ENCODE measurements at regions not wholly inside any gene's neighbourhood (a gene's known extent, or its start where the extent isn't known, plus 50 kb on each side); places are given as distances from the start of the nearest gene placed in this dataset.

DNA sequence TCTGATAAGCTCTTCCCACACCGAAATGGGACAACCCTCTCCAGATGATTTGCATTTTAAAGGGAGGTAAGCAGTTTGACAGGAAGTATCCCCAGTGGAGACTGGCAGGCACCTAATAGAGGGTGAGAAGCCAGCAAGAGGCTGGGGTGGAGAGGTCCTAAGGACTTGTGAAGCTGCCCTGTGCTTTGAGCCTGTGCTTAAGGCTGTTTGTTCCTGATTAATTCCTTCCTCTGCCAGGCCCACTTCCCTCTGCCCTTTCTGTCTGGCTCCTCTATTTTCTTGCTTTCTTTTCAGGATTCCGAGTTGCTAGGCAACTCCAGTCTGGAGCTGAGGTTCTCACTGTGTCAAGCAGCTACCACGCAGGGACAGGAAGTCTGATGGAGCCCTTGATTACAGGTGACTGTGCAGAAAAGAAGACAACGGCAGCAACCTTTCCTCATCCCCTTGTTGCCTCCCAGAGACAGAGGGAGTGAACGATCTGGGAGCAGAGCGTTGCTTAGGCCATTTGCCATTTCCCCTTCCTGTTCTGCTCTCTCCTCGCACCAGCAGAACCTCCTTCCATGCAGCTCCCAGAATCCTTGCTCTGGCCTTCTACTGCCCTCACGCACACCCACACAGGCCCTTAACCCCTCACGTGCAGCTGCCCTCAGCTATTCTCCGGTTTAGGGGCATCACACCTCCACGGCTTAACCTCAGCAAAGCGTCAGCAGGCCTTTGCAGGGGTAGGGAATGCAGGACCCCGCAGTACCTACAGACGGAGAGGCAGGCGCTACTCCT is 103.6 kb upstream of the CELF4 start:
- H3K36me3 ChIP-seq (ENCODE audit: insufficient read depth), result no peaks in the 10 kb centered on the region
- H3K4me2 ChIP-seq, result no peak overlapping the region
- H3K4me1 ChIP-seq (ENCODE audit: low read depth, poor library complexity, severe bottlenecking), result no peaks in the 10 kb centered on the region
- no peaks in the 10 kb centered on the region for H3K27me3 ChIP-seq (ENCODE audit: insufficient read depth, low read depth)
- no peaks in the 10 kb centered on the region for H4K20me1 ChIP-seq (ENCODE audit: insufficient read depth)
- no peak overlapping the region for H3K9ac ChIP-seq
- H3K4me3 ChIP-seq (IDR thresholded peaks at IDR 0.05; ENCODE audit: insufficient read depth, low read depth, low read length), result no peak overlapping the region
- H3K79me2 ChIP-seq (ENCODE audit: insufficient read depth, low read depth), result no peaks in the 10 kb centered on the region
- no peak overlapping the region for H3K27ac ChIP-seq
- no peak overlapping the region for H2AFZ ChIP-seq (ENCODE audit: low read depth)
- TF ChIP-seq, protein P1, sequence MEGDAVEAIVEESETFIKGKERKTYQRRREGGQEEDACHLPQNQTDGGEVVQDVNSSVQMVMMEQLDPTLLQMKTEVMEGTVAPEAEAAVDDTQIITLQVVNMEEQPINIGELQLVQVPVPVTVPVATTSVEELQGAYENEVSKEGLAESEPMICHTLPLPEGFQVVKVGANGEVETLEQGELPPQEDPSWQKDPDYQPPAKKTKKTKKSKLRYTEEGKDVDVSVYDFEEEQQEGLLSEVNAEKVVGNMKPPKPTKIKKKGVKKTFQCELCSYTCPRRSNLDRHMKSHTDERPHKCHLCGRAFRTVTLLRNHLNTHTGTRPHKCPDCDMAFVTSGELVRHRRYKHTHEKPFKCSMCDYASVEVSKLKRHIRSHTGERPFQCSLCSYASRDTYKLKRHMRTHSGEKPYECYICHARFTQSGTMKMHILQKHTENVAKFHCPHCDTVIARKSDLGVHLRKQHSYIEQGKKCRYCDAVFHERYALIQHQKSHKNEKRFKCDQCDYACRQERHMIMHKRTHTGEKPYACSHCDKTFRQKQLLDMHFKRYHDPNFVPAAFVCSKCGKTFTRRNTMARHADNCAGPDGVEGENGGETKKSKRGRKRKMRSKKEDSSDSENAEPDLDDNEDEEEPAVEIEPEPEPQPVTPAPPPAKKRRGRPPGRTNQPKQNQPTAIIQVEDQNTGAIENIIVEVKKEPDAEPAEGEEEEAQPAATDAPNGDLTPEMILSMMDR (conservative IDR thresholded peaks at IDR 0.05; ENCODE audit: low read depth, low read length), result no peak

DNA sequence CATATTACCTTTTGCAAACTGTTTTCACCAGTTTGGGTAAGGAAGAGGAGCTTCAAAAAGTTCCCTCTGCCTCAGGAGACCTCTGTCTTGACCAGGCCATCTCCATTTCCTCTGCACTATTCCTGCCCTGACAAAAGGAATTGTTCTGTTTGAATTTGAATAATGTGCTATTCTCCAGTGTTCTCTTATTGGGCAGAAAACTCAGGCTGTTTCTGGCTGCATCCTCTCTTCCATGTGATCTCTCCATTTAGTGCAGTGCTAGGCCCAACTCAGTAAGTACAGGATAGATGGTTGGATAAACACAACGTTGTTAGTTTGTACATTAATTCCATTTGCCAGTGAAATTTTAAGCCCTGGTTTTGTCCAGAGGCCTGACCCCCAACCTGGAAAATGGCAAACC is 102.2 kb upstream of the CELF4 start:
- Histone ChIP-seq H3K79me2 (ENCODE audit: insufficient read depth, low read depth) (no peaks in the 10 kb centered on the region), H2AFZ (ENCODE audit: low read depth) (no peak overlapping the region), H3K27me3 (ENCODE audit: insufficient read depth, low read depth) (no peaks in the 10 kb centered on the region), H3K36me3 (ENCODE audit: insufficient read depth) (no peaks in the 10 kb centered on the region), H4K20me1 (ENCODE audit: insufficient read depth) (no peaks in the 10 kb centered on the region), H3K4me1 (ENCODE audit: low read depth, poor library complexity, severe bottlenecking) (no peaks in the 10 kb centered on the region), H3K4me3 (IDR thresholded peaks at IDR 0.05; ENCODE audit: insufficient read depth, low read depth, low read length) (no peak overlapping the region), H3K4me2 (no peak overlapping the region), H3K9ac (no peak overlapping the region), H3K27ac (no peak overlapping the region)
- TF ChIP-seq, protein P1 (conservative IDR thresholded peaks at IDR 0.05; ENCODE audit: low read depth, low read length), result no peak

DNA sequence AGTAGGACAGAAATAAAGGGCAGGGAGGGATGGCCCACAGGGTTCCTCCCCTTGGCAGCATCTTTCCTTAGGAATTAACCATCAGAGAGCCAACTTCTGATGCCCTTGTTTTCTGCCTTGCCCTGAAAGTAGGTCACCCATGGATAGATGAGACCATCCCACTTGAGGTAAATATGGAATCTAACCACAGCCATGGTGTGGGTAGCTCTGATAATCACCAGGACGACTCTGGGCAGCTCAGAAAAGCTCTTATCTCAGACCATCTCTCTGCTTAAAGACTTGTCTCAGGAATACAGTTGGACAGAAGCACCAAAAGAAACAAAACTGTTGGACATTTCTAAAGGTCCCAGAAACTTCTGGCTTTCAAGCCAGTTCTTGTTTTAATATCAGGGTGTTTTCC is 101.4 kb upstream of the CELF4 start:
- Histone ChIP-seq H2AFZ (ENCODE audit: low read depth) (no peak overlapping the region), H3K27ac (no peak overlapping the region), H3K4me1 (ENCODE audit: low read depth, poor library complexity, severe bottlenecking) (no peaks in the 10 kb centered on the region), H3K36me3 (ENCODE audit: insufficient read depth) (no peaks in the 10 kb centered on the region), H3K27me3 (ENCODE audit: insufficient read depth, low read depth) (no peaks in the 10 kb centered on the region), H4K20me1 (ENCODE audit: insufficient read depth) (no peaks in the 10 kb centered on the region), H3K4me3 (IDR thresholded peaks at IDR 0.05; ENCODE audit: insufficient read depth, low read depth, low read length) (no peak overlapping the region), H3K4me2 (no peak overlapping the region), H3K79me2 (ENCODE audit: insufficient read depth, low read depth) (no peaks in the 10 kb centered on the region), H3K9ac (no peak overlapping the region)
- TF ChIP-seq, protein P1 (conservative IDR thresholded peaks at IDR 0.05; ENCODE audit: low read depth, low read length), result no peak

DNA sequence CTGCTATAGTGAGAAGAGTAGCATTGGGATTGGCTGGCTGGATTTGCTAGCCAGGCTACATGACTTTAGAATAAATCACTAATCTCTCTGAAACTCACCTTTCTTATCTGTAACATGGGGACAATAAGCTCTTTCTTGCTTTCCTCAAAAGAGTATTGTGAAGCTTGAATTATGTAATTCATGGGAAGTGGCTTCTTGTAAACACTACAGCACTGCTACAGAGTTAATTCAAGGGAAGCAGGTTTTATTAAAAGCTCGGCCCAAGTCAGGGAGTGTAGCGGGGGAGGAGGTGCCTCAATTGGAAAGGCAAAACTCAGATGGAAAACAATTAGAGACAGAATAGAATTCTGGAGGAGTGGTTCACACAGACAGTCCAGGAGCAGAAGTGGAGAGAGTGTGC is 100.9 kb upstream of the CELF4 start:
- no peak overlapping the region for H3K27ac ChIP-seq
- H2AFZ ChIP-seq (ENCODE audit: low read depth), result no peak overlapping the region
- no peaks in the 10 kb centered on the region for H4K20me1 ChIP-seq (ENCODE audit: insufficient read depth)
- no peak overlapping the region for H3K4me2 ChIP-seq
- no peaks in the 10 kb centered on the region for H3K79me2 ChIP-seq (ENCODE audit: insufficient read depth, low read depth)
- no peak overlapping the region for H3K4me3 ChIP-seq (IDR thresholded peaks at IDR 0.05; ENCODE audit: insufficient read depth, low read depth, low read length)
- no peaks in the 10 kb centered on the region for H3K36me3 ChIP-seq (ENCODE audit: insufficient read depth)
- no peak overlapping the region for H3K9ac ChIP-seq
- TF ChIP-seq, protein P1 (conservative IDR thresholded peaks at IDR 0.05; ENCODE audit: low read depth, low read length), result no peak
- H3K4me1 ChIP-seq (ENCODE audit: low read depth, poor library complexity, severe bottlenecking), result no peaks in the 10 kb centered on the region
- H3K27me3 ChIP-seq (ENCODE audit: insufficient read depth, low read depth), result no peaks in the 10 kb centered on the region
